Stomach (tissue), 4 donors: ENCODE measurements at regions not wholly inside any gene's neighbourhood (a gene's known extent, or its start where the extent isn't known, plus 50 kb on each side); places are given as distances from the start of the nearest gene placed in this dataset.

Experiments
- CTCF ChIP-seq, 7 experiments: fragments of 450-650 bp in 4 of 7; fragments of 200-600 bp in 3 of 7; sonication (generic) in 3 of 7; IDR thresholded peaks; one replicate each; pipeline ENCODE4 v1.5.1; 2016 to 2019; ENCODE audit warnings: antibody characterized with exemption in 7 of 7, control low read depth in 2 of 7, mild to moderate bottlenecking in 1 of 7
- EP300 ChIP-seq: sonication (generic); formaldehyde crosslinking; IDR thresholded peaks from one replicate; pipeline ENCODE4 v1.6.1; 2017; ENCODE audit warnings: antibody characterized with exemption
- POLR2AphosphoS5 ChIP-seq, 3 donors: sonication (generic); formaldehyde crosslinking; IDR thresholded peaks; one replicate each; pipeline ENCODE4 v1.6.1; 2016; ENCODE audit warnings: antibody characterized with exemption in 3 of 3

- TF ChIP-seq EP300, result no peak
- TF ChIP-seq CTCF (IDR thresholded peaks at IDR 0.05), result no peak
- no peak for TF ChIP-seq POLR2AphosphoS5 (IDR thresholded peaks at IDR 0.05)
Observed at GRCh38 chr16:74184839-74185238, 111.8 kb upstream of the PSMD7 start.
